ENCODE measurements at regions not wholly inside any gene's neighbourhood (a gene's known extent, or its start where the extent isn't known, plus 50 kb on each side); places are given as distances from the start of the nearest gene placed in this dataset.

GRCh38 chr3:147672035-147672434 is 262.9 kb downstream of the ZIC1 start:
- Histone ChIP-seq H4K8ac (ENCODE audit: low read depth in 2 of 2, low read length in 2 of 2) (no peak overlapping the region), H3K14ac (replicated peaks; ENCODE audit: low read depth, low read length) (no peak overlapping the region), H3K4ac (ENCODE audit: low read depth, low read length) (no peak overlapping the region), H3K4me1 (ENCODE audit: control insufficient read depth, insufficient read depth, low read length) (no peaks in the 10 kb centered on the region), H2BK20ac (ENCODE audit: low read depth, low read length) (no peak overlapping the region), H3K9me1 (ENCODE audit: insufficient read depth, low read length) (no peaks in the 10 kb centered on the region), H3K9ac (ENCODE audit: low read depth, low read length) (no peak overlapping the region), H4K20me1 (ENCODE audit: insufficient read depth, low read length) (no peaks in the 10 kb centered on the region), H3K18ac (ENCODE audit: low read depth, low read length) (no peak overlapping the region), H2BK15ac (ENCODE audit: low read depth, low read length) (no peak overlapping the region), H3K23ac (ENCODE audit: low read depth, low read length) (no peak overlapping the region), H2AK5ac (ENCODE audit: low read depth, low read length) (no peak overlapping the region), H4K91ac (ENCODE audit: insufficient read depth, low read depth, low read length) (no peak overlapping the region), H3K56ac (ENCODE audit: extremely low read depth, insufficient read depth, low read length) (no peak overlapping the region), H4K5ac (ENCODE audit: low read depth, low read length) (no peak overlapping the region), H2BK5ac (ENCODE audit: low read depth, low read length, poor library complexity, severe bottlenecking) (no peak overlapping the region), H3K79me1 (ENCODE audit: low read depth in 1 of 2, low read length in 2 of 2) (no peaks in the 10 kb centered on the region), H3K36me3 (ENCODE audit: control insufficient read depth, insufficient read depth, low read length) (no peaks in the 10 kb centered on the region), H3K4me3 (ENCODE audit: insufficient read depth, low read depth, low read length) (no peak overlapping the region), H3K4me2 (ENCODE audit: low read depth, low read length) (no peak overlapping the region), H2AK9ac (replicated peaks; ENCODE audit: low read depth, low read length, poor library complexity) (no peak overlapping the region), H3K27me3 (ENCODE audit: control insufficient read depth, insufficient read depth, low read length) (no peaks in the 10 kb centered on the region), H2AFZ (replicated peaks; ENCODE audit: low read length, poor library complexity) (no peak overlapping the region), H3K9me3 (ENCODE audit: control insufficient read depth, insufficient read depth, low read length) (no peaks in the 10 kb centered on the region), H2BK120ac (ENCODE audit: low read depth, low read length) (no peak overlapping the region), H3K27ac (ENCODE audit: insufficient read depth, low read length) (no peak overlapping the region)
- DNase-seq (no peak), ATAC-seq (ENCODE audit: low read depth) (no peak)
- TF ChIP-seq MAZ (IDR thresholded peaks at IDR 0.05; ENCODE audit: borderline replicate concordance, low read depth, low read length), result no peak
- TF ChIP-seq SMC3 (IDR thresholded peaks at IDR 0.05; ENCODE audit: low read depth, low read length), result no peak
- TF ChIP-seq USF2 (IDR thresholded peaks at IDR 0.05; ENCODE audit: low read depth, low read length), result no peak
- no peak for TF ChIP-seq MAFK (IDR thresholded peaks at IDR 0.05; ENCODE audit: low read depth, low read length)
- no peak for TF ChIP-seq ELK1 (IDR thresholded peaks at IDR 0.05; ENCODE audit: borderline replicate concordance, low read depth, low read length)
- TF ChIP-seq BHLHE40 (IDR thresholded peaks at IDR 0.05; ENCODE audit: low read depth, low read length), result no peak
- no peak for TF ChIP-seq CHD1 (IDR thresholded peaks at IDR 0.05; ENCODE audit: low read depth, low read length)
- TF ChIP-seq RAD21 (IDR thresholded peaks at IDR 0.05; ENCODE audit: low read length), result no peak
- dilution Hi-C loops (cut with HindIII; ENCODE audit: low sequenced_read_pairs, unreplicated experiment) (no loop called here), intact Hi-C loops (cut with micrococcal nuclease) (no loop called here), in situ Hi-C loops (cut with MboI; ENCODE audit: low sequenced_read_pairs) (no loop called here)
- ChIA-PET POLR2A (ENCODE audit: unreplicated experiment) (no interaction called here), CTCF (no interaction called here)
- no TSS peak for BruUV-seq (replicated peaks)

Data from IMR-90 (cell line).